ENCODE measurements at regions not wholly inside any gene's neighbourhood (a gene's known extent, or its start where the extent isn't known, plus 50 kb on each side); places are given as distances from the start of the nearest gene placed in this dataset.

DNA sequence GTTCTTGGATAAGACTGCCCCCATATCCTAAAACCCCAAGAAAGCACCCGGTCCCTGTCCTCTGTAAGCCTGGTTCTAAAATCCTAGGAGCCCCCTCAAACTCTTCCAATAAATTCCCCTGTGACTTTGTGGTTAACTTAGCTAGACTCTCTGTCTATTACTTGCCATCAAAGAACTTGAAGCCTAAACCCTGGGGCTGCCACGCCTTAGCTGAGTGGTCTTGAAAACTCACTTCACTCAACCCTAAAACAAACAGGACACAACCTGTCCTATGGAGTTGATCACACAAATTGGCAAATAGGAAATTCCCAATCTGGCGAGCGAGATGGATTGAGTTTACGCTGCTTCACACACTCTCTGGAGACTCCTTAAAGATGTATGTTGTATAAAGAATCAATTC, 191.4 kb upstream of the SVIL start:
- intact Hi-C loops (cut with DNase I), result no loop called here
- TF ChIP-seq, protein P1, sequence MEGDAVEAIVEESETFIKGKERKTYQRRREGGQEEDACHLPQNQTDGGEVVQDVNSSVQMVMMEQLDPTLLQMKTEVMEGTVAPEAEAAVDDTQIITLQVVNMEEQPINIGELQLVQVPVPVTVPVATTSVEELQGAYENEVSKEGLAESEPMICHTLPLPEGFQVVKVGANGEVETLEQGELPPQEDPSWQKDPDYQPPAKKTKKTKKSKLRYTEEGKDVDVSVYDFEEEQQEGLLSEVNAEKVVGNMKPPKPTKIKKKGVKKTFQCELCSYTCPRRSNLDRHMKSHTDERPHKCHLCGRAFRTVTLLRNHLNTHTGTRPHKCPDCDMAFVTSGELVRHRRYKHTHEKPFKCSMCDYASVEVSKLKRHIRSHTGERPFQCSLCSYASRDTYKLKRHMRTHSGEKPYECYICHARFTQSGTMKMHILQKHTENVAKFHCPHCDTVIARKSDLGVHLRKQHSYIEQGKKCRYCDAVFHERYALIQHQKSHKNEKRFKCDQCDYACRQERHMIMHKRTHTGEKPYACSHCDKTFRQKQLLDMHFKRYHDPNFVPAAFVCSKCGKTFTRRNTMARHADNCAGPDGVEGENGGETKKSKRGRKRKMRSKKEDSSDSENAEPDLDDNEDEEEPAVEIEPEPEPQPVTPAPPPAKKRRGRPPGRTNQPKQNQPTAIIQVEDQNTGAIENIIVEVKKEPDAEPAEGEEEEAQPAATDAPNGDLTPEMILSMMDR (IDR thresholded peaks at IDR 0.05), result no peak
- no peaks in the 10 kb centered on the region for H3K36me3 ChIP-seq
- H3K4me1 ChIP-seq, result peaks cover 0 to 8% of the 10 kb centered on the region in 2 donors
- H3K4me3 ChIP-seq, result no peak overlapping the region
- ATAC-seq (peak; percentile 44), DNase-seq (no peak)
- H3K9me3 ChIP-seq, result peaks cover 0 to 11% of the 10 kb centered on the region in 2 donors
- no peaks in the 10 kb centered on the region for H3K27me3 ChIP-seq
- no peak overlapping the region for H3K27ac ChIP-seq

DNA sequence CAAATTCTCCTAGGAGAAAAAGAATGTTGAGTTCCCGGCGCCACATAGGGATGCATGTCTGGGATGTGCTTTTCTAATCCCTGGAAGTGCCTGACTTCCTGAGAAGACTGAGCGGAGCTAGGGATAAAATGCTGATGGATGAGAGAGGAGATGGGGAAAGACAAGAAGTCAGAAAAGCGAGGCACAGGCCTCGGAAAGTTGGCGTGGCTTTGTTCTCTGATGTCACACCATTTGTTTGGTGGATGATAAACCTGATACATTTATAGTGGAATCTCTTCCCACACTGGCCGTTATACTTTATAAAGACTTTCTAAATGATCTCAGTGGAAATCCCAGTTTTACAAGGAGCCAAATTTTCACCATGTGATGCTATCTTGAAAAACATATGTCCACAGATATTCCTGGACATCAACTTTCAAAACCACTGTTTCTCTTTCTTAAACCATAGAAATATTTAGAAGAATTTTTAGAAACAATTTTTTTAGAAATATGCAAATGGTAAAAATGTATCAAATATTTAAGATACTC, 188.8 kb upstream of the SVIL start:
- no peak for ATAC-seq
- no peak overlapping the region for H3K27ac ChIP-seq
- intact Hi-C loops (cut with DNase I), result no loop called here
- no peaks in the 10 kb centered on the region for H3K36me3 ChIP-seq
- no peaks in the 10 kb centered on the region for H3K9me3 ChIP-seq
- H3K4me3 ChIP-seq, result no peak overlapping the region
- TF ChIP-seq, protein P1 (IDR thresholded peaks at IDR 0.05), result no peak
- no peaks in the 10 kb centered on the region for H3K27me3 ChIP-seq
- DNase-seq, result no peak
- peaks cover 0 to 5% of the 10 kb centered on the region in 2 donors for H3K4me1 ChIP-seq

DNA sequence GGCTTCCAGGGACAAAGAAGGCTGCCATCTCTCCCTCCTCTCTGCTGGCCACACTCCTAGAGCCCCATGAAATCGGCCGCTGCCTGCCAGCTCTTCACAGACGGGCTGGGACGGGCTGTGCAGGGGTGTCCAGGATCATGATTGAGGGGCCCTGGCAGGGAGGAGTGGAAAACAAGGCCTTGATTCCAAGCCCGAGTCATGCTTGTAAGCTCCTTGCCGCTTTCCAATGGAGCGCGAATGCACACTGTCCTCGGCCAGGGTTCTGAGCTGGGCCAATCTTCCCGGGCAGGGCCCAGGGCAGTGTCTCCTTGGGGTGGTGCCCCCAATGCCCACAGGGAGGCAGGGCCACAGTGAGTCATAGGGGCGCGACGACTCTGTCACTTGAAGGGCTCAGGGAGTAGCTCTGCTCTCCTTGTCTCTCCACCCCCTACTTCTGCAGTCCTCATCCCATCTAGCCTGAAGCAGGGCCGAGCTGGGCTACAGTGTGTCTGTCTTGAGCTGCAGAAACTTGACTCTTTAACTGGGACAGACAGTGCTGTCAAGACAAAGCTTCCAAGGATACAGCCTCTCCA, 186.2 kb upstream of the SVIL start:
- TF ChIP-seq, protein P1 (IDR thresholded peaks at IDR 0.05), result no peak
- Histone ChIP-seq H3K4me1 (no peaks in the 10 kb centered on the region), H3K36me3 (no peaks in the 10 kb centered on the region), H3K27ac (no peak overlapping the region), H3K4me3 (no peak overlapping the region), H3K9me3 (no peaks in the 10 kb centered on the region), H3K27me3 (no peaks in the 10 kb centered on the region)
- intact Hi-C loops (cut with DNase I), result no loop called here
- ATAC-seq (no peak), DNase-seq (no peak)

DNA sequence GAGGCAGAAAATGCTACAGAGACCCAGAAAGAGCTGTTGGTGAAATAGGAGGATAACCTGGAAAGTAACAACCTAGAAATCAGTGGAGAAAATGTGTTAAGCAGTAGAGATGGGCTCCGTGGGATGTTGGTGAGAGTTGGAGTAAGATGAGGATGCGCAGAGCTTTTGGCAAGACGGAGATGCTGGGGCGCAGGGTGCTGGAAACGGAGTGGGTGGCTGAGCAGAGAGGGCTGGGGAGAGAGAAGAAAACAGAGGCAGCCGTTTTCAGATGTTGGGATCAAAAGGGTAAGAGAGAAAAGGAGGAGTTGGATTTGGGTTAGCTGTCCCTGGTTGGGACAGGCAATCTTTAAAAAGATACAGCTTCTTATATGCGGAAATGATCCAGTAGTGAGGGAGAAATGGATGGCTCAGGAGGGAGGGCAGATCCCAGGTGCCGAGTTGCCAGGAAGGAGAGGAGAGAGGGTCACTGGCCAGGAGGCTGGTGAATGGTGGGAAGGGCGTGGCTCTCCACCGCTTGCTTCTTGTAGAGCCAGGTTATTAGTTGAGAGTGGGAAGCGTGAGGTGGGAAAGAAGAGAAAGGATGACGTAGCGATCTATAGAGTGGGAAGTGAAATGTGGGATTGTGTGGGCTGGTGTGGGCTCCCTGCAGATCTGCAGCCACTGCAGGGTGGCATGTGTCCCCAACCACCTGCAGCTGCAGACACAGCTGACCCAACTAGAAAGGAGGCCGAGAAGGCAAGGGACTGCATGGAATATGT, 182.2 kb upstream of the SVIL start:
- Histone ChIP-seq H3K27me3 (no peaks in the 10 kb centered on the region), H3K36me3 (no peaks in the 10 kb centered on the region), H3K27ac (no peak overlapping the region), H3K9me3 (no peaks in the 10 kb centered on the region), H3K4me1 (peaks cover 0 to 8% of the 10 kb centered on the region in 2 donors), H3K4me3 (no peak overlapping the region)
- TF ChIP-seq, protein P1 (IDR thresholded peaks at IDR 0.05), result no peak
- DNase-seq (no peak), ATAC-seq (no peak)
- intact Hi-C loops (cut with DNase I), result no loop called here

DNA sequence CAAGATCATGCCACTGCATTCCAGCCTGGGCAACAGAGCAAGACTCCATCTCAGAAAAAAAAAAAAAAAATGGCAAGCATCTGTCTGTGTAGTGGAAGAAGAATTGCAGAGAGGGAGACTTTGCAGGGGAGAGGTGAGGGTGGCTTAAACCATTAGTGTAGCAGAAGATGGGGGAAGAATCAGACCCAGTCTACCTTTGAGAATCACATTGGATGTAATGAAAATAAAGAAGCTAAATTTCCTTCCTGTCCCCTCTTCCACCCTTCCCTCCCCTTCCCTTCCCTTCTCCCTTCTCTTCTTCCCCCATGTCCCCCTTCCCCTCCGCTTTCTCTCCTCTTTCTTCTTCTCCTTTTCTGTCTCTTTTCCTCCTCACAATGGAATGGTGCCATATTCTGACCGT, 180.8 kb upstream of the SVIL start:
- Histone ChIP-seq H3K4me3 (no peak overlapping the region), H3K4me1 (peaks cover 0 to 17% of the 10 kb centered on the region in 2 donors), H3K36me3 (no peaks in the 10 kb centered on the region), H3K9me3 (no peaks in the 10 kb centered on the region), H3K27me3 (no peaks in the 10 kb centered on the region), H3K27ac (no peak overlapping the region)
- DNase-seq, result no peak
- ATAC-seq, result no peak
- TF ChIP-seq, protein P1 (IDR thresholded peaks at IDR 0.05), result no peak
- intact Hi-C loops (cut with DNase I), result no loop called here
